Midbrain (tissue), 1 donor: ENCODE measurements at regions not wholly inside any gene's neighbourhood (a gene's known extent, or its start where the extent isn't known, plus 50 kb on each side); places are given as distances from the start of the nearest gene placed in this dataset.

ENCODE experiments used
- DNase-seq: peaks from one replicate; lab custom pipeline; 2025; lab: John Stamatoyannopoulos, UW

GRCh38 chr5:36355516-36355915 is 53.8 kb upstream of the RANBP3L start:
- no peak for DNase-seq

DNA sequence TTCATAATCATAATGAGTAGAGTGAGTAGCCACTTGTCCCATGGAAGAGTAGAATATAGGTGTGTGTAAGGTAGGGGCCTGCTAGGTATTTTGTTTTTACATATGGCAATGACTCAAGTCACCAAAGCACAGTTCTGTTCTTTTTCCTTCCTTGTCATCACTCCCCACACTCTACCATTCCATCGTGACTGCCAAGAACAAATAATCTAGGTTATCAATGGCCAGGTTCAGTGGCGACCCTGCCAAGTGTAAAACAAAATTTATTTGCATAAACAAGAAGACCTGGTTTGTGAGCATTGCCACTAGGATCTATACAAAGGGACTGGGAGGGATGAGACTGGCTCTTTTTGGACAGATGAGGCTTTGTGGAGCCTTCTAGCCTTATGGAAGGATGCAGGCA is 55.2 kb upstream of the RANBP3L start:
- DNase-seq, result no peak

DNA sequence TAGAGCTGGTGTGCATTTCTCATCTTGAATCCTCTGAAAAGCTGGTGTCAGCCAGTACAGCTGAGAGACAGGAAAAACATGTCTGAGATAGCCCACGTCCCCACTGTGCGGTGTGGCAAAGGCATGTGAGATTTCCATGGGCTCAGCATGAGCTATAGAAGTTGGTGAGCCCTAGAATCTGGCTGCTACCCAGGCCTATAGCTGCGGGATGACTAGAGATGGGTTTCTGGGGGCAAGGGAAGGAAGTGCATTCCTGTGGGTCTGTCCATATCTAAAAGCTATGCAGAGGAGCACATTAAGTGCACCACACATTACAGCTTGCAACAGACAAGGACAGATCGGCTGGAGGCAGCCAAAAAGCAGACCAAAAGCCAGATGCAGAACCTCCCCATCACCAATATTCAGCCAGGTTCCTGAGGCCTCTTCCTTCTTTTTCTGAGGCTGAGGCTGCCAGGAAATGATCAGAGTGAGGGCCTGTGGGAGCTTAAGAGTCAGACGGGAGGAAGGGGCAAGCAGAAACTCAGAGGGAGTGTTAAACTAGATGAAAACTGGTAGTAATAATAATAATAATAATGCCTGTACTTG is 55.8 kb upstream of the RANBP3L start:
- DNase-seq, result no peak

DNA sequence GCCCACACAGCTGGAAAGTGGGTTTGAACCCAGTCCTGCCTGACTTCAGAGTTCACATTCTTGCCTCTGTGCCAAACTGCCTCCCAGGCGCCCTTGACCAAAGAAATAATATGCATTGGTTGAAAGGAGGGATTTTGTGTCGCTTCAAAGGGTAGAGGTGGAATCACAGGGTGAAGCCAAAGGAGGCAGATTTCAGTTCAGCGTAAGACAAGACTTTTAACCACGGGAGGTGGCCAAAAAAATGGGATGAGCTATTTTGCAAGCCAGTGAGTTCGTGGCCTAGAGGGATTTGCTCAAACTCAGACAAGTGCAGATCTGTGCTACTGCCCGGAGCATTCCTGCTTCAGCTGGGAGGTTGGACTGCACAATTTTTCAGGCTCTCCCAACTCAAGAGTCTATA is 57.6 kb upstream of the RANBP3L start:
- DNase-seq, result no peak

DNA sequence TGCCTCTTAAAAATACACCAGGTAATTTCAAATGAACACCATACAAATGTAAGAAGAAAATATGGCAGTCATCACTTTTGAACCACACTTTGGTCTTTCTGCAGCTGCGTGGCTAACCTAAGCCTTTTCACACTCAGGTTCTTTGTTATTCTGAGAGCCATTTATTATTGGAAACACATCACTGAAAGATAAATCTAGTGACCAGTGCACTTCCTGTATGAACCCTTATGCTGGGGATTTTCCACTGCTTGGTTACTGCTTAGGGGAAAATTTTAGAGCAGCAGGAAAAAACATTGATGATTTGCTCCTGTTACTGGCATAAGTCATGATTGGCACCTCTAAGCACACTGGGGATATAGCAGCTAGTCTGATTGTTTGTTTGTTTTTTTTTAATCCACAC is 58.6 kb upstream of the RANBP3L start:
- DNase-seq, result no peak

DNA sequence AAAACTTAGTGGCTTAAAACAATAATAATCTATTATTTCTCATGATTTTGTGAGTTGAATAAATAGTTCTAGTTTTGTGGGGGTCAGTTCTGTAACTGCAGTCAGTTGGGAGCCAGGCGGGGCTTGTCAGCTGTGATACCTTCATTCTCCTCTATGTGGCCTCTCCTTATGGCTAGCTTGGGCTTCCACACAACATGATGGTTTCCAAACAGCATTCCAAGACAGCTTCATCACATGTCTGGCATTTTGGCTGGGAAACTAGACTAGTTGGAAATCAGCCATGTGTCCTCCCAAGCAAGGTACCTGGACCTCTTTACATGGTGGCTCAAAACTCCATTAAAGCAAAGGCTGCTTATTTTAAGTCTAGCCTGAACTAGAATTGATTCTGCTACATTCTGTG is 61.4 kb upstream of the RANBP3L start:
- DNase-seq, result no peak

DNA sequence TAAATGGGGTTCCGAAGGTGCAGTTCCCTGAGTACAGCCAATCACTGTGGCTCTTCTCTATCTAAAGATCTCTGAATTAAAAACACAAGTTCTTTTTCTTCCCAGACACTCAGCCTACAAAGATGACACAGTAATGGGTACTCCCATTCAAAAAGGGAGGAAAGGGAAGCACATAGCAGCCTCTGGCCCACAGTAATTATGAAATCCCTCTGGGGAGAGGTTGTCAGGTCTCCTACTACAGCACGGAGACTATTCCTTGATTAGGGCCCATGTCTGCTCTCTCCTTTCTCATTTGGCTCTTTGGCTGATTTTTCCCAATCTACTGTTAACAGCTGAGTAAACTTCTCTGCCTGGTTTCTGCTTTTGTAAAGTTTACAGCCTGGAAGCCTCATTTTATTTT is 62.0 kb upstream of the RANBP3L start:
- DNase-seq, result no peak

DNA sequence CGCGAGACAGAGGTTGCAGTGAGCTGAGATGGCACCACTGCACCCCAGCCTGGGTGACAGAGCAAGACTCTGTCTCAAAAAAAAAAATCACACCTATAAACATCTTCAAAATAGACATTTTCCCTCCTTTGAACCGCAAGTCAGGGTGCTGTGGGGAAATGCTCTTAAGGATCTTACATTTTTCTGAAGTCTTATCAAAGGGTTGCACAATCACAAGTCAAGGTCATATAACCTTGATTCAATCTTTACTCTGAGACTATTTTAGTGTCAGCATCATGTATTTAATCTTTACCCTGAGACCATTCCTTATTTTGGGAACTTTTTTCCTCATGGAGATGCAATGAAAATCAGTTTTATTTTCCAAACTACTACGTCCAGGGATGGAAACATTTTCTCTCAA is 62.8 kb upstream of the RANBP3L start:
- no peak for DNase-seq

GRCh38 chr5:36365896-36366295 is 64.2 kb upstream of the RANBP3L start:
- no peak for DNase-seq

- no peak for DNase-seq
These were observed 65.2 kb upstream of the RANBP3L start for GRCh38 chr5:36366883-36367282.

DNA sequence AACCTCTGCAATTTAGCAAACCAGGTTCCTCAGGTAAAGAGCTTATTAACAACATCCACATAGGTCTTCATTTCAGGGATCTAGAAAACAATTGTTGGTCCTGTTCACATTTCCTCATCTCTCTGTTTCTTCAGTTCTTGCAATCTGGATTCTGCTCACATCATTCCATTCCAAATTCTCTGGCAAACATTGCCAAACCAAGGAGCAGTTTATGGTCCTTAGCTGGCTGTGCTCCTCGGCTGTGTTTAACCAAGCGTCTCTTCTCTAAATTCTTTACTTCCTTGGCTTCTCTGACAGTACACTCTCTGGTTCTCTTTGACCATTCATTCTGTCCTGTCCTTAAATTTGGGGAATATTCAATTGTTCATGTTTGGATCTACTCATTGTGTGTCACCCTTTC is 65.8 kb upstream of the RANBP3L start:
- no peak for DNase-seq

- no peak for DNase-seq
These were observed 67.6 kb upstream of the RANBP3L start for GRCh38 chr5:36369219-36369690.

DNA sequence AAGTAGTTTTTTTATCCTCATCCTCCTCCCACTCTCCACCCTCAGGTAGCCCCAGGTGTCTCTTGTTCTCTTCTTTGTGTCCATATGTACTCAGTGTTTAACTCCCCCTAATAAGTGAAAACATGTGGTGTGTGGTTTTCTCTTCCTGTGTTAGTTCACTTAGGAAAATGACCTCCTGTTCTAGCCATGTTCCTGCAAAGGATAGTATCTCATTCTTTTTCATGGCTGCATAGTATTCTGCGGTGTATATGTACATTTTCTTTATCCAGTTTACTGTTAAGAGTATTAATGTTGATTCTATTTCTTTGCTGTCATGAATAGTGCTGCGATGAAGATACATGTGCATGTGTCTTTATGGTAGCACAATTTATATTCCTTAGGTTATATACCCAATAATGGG is 68.4 kb upstream of the RANBP3L start:
- DNase-seq, result no peak

DNA sequence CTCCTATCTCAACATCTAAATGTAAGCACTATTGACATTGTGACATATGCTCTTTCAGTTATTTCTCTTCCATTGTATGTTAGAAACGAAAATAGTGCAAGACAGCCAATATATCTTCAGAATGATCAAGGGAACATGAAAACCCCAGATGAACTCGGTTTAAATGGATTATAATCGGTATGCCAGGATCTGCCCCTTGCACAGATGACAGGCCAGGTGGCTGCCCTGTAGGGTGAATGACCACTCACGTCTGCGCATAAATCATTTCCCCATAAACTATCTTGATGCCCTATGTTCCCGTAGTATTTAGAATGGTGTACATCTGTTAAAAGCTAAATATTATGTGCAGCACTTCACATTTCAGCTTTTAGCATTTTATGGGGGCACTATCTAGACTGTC is 69.7 kb upstream of the RANBP3L start:
- DNase-seq, result no peak

DNA sequence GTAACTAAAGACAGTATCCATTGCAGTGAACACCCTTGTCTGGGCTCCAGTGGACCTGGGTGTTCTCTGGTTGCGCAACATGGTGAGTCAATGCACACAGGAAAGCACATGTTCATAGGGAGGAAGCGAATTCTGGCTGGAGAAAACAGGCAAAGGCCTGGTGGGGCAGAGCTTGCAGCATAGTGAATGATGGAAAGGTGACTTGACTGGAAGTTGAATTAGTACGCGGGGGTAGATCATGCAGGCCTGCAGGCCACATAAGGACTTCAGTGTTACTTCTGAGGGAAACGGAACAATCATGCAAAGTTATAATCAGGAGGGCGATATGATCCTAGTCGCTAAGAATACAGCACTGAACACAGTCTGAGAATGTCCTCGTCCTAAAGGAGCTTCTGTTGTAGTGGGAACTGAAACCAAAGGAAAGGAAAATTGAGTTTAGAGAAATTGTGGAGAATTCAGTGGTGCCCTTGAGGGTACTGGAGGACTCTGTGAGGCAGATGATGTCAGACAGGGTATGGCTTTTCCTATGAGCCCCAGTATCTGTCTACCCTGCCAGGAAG is 71.9 kb upstream of the RANBP3L start:
- peak; percentile 31 for DNase-seq

DNA sequence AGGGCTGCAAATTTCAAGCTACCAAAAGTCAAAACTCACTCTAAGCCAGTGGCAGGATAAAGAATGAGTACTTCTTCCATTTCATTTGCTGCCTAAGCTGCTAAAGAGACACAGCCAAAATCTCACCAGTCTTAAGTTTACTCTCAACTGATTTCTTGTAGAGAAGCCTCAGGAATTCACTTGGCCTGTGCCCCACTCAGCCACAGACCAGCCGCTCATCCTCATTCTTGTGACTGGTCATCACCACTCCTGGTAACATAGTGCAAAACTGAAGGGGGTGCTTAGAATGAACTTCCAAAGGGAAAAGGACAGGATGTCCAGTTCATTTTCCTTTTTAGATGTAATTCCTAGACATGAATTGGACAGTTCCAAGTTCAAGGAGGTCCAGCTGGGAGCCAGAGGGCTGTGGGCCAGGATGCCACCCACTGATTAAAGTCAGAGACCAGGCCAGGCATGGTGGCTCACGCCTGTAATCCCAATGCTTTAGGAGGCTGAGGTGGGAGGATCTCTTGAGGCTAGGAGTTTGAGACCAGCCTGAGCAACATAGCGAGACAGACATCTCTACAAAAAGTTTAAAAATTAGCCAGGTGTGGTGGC is 72.7 kb upstream of the RANBP3L start:
- DNase-seq, result peak; percentile 12

- DNase-seq, result no peak
These were observed 75.5 kb upstream of the RANBP3L start for GRCh38 chr5:36377192-36377591.

GRCh38 chr5:36378551-36378950 is 76.8 kb upstream of the RANBP3L start:
- DNase-seq, result no peak

DNA sequence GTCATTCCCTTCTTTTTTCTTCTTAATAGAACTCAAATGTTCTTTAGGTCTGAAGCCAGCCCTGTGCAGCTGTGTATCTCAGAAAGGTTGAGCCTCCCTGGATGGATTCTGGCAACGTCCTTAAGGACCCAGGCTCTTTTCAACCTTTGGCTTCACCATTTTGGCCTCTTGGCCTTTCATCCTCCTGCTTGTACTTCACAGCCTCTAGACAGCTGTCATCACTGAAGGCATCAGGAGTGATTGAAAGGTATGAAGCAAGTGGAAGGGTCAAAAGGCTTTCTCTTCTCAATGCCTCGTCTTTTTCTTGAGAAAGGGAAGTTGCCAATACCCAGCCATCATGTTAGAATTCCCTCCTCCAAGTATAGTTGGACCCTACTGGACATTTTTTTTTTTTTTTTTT is 81.2 kb upstream of the RANBP3L start:
- DNase-seq, result no peak

- DNase-seq, result no peak
These were observed 82.2 kb upstream of the RANBP3L start for GRCh38 chr5:36383942-36384341.

- no peak for DNase-seq
These were observed 83.1 kb upstream of the RANBP3L start for GRCh38 chr5:36384845-36385244.

DNA sequence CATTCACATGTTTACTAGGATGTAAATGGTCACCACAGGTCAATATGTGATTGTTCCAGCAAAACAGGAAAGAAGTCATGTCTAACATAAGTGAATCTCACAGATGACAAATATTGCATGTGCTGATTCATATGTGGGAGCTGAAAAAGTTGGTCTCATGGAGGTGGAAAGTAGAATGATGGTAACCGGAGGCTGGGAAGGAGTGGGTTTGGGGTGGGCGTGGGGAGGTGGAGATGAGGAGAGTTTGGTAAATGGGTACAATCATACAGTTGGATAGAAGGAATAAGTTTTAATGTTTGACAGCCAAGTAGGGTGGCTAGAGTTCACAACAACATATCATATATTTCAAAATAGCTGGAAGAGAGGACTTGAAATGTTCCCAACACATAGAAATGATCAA is 83.8 kb upstream of the RANBP3L start:
- no peak for DNase-seq

GRCh38 chr5:36388288-36388687 is 86.6 kb upstream of the RANBP3L start:
- no peak for DNase-seq

GRCh38 chr5:36389245-36389644 is 87.5 kb upstream of the RANBP3L start:
- DNase-seq, result no peak
